ENCODE measurements at regions not wholly inside any gene's neighbourhood (a gene's known extent, or its start where the extent isn't known, plus 50 kb on each side); places are given as distances from the start of the nearest gene placed in this dataset.
"Not testable (repeated sequence)": the region's sequence is repeated elsewhere in the genome, so short reads cannot be mapped to it uniquely, and the experiment has no call there.

DNA sequence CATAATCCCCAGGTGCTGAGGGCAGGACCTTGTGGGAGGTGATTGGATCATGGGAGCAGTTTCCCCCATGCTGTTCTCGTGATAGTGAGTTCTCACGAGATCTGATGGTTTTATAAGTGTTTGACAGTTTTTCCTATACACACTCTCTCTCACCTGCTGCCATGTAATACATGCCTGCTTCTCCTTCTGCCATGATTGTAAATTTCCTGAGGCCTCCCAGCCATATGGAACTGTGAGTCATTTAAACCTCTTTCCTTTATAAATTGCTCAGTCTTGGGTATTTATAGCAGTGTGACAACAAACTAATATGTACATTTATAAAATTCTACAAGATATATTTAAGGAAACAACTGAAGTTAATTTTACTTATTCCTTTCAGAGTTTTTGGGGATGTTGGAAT lies 170.8 kb upstream of the BET1 start:
- DNase-seq (ENCODE audit: low spot score), result no peak

DNA sequence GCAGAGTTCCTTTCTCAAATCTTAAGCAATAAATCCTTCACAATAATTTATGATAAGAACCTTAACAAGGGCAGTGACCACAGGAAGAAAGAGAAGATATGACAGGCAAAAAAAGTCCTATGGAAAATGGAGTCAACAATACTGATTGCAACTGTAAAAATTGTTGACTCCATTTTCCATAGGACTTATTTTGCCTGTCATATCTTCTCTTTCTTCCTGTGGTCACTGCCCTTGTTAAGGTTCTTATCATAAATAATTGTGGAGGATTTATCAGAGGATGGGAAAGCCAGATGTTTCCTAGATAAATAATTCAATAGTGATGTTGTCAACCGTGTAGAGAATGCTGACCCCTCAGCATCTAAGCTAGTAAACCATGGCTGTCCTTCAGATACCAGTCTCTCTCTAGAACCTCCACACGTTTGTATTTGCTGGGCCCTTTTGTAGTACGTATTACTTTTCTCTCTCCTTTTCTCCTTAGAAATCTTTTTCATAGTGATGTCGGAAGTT lies 172.6 kb upstream of the BET1 start:
- DNase-seq (ENCODE audit: low spot score), result no peak

DNA sequence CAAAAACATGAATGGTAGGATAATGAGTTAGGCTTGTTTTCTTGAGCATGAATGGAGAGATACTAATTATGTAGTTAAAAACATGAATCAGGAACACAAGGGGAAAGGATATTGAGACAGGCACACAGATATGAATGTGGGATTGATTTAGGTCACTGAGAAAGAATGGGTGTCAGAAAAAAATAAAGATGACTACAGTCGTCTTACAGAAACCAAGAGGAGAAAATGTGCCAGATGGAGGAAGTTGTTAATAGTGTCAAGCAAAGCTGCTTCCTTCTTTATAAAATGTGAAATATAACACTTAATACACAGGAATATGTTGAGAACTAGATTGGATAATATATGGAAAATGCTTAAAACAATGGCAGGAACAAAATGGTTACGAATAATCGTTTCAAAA lies 173.3 kb upstream of the BET1 start:
- DNase-seq (ENCODE audit: low spot score), result no peak

DNA sequence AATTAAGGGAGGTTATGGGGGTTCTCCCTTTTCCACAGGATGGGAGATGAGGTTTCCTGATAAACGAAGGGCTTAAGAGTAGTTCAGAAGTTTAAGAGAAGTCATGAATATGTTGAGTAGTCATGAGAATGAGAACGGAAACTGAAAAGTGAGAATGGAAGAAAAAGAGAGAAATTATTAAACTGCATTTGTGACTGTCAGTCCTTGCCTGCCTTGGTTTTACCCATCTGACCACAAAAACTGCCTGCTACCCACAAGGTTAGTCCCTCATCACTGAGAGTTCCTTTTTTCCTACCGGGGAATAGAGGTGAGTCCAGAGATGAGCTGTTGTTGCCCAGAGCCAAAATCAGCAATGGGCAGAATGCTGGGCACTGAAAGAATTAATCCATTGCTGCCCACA lies 174.1 kb upstream of the BET1 start:
- DNase-seq (ENCODE audit: low spot score), result no peak

DNA sequence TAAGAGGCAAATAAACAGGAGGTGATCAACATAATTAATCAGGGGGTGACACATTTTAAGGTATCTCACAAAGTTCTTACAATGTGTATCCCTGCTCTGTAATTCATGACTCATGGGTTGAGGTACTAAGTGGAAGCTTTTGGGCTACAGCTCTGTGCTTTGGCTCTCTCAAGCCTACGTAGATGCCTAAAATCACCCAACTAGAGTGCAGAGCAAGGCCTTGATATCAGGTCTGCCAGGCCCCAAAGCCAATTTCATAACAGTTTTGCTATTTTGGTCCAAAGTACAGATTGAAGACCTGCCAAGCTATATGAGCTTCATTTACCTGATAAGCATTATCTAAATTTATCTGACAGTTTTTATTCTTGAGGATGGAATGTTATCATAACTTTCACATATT lies 175.3 kb upstream of the BET1 start:
- no peak for DNase-seq (ENCODE audit: low spot score)

DNA sequence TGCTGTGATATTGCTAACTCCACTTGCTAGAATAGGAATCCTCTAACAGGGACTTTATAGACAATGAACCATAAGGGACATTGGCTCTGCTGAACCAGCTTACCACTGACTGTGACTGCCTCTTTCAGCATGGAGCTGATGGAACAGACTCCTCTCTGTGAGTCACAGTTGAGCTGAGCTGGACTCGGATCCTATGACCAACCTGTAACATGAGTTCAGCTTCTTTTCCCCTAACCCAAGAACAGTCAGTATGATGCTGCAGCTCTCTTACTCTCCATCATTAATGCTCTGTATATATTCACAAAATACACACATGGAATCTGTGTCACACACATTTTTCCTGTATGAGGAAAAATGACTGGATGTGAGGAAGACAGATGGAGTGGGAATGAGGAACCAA lies 177.9 kb upstream of the BET1 start:
- no peak for DNase-seq (ENCODE audit: low spot score)

DNA sequence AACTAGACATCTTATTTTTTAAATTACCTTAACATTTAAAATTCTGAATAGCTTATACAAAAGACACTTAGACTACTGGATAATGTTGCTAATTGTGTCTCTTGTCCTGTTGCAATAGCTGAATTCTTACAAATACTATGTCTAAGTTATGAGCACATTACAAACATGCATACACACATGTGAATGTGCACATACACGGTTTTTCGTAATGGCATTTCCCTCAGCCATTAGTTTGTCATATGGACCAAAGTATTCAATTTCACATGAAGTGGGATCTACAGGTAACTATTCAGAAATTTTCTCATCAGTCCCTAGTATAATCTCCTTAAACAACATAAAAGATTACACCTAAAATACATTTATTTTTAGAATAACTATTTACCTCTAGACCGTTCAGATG lies 178.6 kb upstream of the BET1 start:
- no peak for DNase-seq (ENCODE audit: low spot score)

DNA sequence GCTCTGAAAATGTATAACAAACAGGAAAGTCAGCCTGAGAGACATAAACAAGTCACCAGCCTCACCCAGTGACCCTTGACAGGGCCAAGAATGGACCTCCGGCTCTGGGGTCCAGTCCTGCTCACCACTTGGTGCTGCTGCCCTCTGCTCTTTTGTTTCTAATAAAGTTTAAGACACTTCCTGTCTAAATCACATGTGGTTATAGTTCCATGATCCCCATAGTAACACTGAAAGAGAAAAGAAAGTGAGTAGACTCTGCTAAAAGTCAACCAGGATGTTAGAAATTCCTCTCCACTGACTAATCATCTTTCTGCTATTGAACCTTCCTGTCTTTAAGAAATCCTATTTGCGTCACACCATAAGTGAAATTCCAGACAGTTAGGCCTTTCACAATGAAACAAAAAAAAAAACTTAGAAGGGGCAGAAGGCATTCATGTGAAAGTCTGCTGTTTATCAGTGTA lies 179.2 kb upstream of the BET1 start:
- DNase-seq (ENCODE audit: low spot score), result no peak

DNA sequence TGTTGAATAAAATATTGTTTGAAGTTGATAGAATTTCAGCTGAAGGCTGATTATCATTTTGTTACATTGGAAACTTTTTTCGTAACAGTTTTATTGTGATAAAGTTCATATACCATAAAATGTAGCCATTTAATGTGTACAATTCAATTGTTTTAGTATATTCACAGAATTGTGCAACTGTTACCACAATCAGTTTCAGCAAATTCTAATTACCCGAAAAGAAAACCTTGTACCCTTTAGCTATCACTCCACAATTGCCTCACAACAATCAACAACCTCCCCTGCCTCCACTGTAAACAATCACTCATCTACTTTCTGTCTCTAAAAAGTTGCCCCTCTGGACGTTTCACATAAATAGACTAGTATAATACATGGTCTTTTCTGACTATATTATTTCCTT lies 179.7 kb upstream of the BET1 start:
- no peak for DNase-seq (ENCODE audit: low spot score)

DNA sequence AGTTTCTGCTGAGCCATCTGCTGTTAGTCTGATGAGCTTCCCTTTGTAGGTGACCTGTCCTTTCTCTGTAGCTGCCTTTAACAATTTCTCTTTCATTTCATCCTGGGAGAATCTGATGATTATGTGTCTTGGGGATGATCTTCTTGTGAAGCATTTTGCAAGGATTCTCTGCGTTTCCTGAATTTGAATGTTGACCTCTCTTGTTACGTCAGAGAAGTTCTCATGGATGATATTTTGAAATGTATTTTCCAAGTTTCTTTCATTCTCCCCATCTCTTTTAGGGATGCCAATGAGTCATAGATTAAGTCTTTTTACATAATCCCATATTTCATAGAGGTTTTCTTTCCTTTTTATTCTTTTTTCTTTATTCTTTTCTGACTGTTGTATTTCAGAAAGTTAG lies 184.2 kb upstream of the BET1 start:
- DNase-seq (ENCODE audit: low spot score), result no peak

DNA sequence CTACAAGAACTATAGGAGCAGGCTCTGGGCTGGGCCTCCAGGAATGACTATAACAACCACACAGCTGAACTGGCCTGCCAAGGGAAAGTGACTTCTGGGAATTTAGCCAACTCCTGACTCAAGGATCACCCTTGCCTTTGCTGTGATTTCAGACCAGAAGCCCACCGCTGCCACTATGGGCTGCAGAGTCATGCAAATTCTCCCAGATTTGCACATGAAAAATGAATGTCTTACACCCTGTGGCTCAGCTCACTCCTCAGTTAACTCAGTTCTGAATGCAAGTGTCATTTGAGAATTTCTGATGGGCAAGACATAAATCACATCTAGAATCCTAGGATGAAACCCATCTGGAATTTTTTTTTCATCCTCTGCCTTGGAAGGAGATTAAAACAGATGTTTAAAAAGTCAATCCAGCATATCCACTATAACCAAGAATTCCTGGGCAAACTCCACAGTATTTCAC lies 186.5 kb upstream of the BET1 start:
- no peak for DNase-seq (ENCODE audit: low spot score)

DNA sequence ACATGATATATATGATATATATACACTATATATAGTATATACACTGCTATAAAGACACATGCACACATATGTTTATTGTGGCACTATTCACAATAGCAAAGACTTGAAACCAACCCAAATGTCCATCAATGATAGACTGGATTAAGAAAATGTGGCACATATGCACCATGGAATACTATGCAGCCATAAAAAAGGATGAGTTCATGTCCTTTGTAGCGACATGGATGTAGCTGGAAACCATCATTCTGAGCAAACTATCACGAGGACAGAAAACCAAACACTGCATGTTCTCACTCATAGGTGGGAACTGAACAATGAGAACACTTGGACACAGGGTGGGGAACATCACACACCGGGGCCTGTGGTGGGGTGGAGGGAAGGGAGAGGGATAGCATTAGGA lies 190.3 kb upstream of the BET1 start:
- not testable (repeated sequence) for DNase-seq (ENCODE audit: low spot score)

DNA sequence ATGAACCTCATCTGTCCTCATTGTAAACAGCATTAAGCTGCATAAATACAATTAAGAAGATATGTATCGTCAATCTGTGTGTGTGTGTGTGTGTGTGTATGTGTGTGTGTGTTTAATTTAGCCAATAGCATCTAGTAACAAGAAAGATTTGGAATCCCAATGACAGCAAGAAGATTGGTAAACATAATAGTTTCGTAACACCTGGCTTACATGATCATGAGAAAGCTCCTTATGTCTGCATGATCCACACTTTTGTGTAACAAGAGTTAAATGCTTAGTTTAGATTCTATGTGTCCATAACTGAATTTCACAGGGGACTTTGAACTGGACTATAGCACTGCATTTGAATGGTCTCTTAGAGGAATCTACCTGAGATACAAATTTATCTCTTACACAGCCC lies 191.0 kb upstream of the BET1 start:
- no peak for DNase-seq (ENCODE audit: low spot score)

DNA sequence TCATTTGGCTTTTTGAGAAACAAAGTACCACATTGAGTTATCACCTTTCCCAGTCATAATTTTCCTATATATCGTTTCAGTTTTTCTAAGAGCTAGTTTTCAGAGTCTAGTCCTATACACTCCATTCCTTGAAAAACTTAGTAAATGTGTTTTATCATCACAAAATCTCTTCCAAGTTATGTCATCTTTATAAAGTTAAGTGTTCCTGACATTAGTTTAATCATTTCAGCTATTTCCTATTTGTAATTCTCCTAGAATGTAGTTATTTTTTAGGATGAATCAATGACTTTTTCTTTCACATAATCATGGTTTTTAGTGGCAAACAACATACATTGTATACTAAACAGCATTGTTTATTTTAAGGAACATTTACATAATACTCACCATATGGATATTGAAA lies 191.7 kb upstream of the BET1 start:
- DNase-seq (ENCODE audit: low spot score), result no peak

DNA sequence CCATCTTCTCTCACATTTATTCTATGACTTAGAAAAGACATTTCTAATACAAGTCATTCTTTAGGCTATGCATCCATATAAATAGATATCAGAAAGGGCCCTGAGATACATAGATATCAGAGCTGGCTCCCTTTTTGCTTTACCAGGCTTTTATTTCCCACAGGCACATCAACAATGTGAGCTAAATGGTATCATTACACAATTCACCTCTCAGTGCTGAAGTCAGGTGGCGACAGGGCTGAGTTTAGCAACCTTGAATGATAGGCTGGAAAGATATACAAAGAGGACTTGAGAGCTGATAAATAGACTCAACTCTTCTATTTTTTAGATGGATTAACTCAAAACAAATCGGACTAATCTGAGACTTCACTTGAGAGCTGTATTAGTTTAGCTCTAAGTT lies 189.2 kb upstream of the COL1A2 start:
- no peak for DNase-seq (ENCODE audit: low spot score)

DNA sequence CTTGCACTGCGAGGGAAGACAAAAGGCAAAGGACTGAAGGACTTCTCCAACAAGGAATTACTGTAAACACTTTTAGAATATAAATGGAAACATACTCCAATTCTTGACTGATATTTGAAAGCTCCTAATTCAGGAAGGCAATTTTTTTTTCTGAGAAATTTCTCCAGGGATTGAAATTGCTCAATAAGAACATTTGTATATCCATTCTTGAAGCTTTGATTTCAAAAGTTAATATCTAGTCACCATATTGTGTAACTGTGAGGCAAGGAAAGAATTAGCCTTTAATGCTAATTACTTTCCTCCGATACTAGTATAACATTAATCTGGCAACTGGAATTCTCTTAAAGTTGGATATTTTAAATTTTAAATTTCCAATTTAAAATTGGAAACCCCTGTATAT lies 188.4 kb upstream of the COL1A2 start:
- DNase-seq (ENCODE audit: low spot score), result no peak

DNA sequence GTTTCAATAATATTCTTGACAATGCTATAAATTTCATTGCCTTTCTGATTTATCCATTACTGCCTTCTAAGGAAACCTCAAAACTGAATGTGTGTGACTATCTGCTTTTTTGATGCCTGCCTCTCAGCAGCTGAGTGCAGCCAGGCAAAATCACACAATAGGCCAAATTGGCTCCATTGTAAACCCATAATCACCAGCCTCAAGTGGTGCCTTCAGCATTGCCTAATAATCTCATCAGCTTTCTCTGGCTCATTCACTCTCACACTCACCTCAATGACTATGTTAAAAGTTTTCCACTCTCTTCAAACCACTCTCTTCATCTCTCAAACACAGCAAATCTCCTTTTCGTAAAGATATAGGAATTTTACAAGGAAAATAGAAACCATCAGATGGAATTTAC lies 182.5 kb upstream of the COL1A2 start:
- no peak for DNase-seq (ENCODE audit: low spot score)

DNA sequence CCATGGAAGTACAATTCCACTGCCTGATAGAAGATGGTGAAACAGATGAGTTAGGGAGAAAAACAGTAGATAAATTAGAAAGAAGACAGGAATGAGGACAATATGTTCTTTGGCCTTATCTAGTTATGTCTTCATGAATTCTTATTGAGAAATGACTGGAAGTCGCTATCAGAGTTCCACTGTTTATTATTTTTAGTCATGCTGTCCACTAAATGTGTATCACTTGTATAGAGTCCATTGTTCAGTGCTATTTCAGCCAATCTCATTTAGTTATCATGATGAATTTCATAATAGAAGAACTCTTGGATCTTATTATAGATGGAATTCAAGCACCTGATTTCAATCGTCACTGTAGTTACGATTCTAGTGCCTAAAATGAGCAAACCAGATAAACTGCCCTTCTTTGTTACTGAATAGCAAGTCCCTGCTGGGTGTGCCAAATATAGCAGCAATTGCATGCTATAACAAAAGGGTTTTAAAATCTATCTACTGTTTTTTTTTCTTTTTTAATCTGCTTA lies 177.7 kb upstream of the COL1A2 start:
- no peak for DNase-seq (ENCODE audit: low spot score)

DNA sequence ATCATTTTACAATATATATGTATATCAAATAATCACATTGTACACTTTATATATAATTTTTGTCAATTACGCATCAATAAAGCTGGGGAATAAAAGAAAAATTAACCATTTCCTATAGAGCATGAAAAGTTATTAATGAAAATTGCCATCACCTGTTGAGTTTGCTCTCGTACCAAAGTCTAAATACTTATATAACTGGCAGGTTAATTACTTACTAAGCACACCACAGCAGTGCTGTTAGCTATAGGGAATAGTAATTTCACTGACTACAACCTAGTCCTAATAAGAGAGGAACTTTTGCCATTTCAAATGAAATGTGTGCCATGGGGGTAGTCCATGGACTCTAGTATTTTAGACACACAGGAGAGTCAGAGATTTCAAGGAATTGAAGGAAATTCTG lies 176.9 kb upstream of the COL1A2 start:
- DNase-seq (ENCODE audit: low spot score), result no peak

DNA sequence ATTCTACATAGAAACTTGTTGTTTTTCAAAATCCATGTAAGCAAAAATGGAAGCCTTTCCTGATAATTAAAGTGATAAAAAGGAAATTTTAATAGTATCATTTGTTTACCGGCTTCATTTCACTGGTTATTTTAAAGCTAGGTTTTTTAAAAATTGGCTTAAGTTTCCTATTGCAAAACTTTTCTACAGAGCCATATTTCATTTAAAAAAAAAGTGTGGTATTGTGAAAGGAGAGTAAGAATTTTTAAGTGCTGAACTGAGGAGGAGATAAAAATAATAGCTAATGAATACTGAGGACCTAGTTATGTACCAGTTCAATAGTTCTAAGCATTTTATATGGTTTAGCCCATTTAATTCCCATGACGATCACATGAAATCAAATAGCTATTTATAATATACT lies 172.2 kb upstream of the COL1A2 start:
- no peak for DNase-seq (ENCODE audit: low spot score)

DNA sequence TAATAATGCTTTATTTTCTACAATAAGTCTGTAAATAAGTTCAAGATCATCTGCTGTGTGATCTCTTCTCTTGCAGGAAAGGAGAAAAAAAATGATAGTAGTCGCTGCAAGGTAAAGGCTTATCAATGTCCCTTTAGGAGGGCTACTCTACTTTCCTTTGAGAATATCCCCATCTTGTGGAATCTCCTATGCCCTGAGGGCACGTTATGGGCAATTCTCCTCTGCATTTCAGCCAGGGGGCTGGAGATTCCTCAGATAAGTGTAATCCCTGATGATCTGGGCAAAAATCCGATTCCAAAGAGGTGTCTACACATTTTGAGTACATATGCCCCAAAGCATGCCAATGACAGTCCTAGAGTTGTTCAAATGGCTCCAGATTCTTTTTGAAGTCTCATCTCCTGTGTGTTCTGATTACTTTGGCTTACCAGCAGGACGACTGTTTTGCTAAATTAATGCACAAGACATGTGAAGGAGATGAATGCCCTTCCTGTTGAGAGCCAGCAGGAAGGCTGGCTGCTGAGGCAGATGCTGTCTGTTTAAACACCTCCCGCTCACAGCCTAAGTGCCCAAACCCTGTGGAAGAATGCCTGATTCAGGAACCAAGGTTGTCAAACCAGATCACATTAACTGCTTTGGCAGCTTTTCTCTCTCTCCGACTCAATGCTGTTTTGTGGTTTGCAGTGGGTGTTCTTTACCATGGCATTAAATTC lies 171.2 kb upstream of the COL1A2 start:
- DNase-seq (ENCODE audit: low spot score), result no peak

DNA sequence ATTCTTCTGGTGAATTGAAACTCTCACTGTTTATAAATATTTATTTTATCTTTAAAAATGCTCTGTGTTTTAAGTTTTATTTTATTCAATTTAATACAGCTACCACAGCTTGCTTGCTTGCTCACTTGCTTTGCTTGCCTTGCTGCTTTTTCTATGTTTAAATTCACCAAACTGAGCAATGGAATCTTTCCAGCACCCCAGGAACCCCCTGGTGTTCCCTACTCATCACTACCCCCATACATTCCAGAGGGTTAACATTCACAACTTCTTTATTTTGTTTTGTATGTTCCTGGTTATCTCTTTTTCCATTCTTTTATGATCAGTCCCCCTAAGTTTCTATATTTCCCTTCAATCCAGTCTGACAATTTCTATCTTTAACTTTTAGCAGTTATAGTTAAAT lies 166.5 kb upstream of the COL1A2 start:
- no peak for DNase-seq (ENCODE audit: low spot score)

DNA sequence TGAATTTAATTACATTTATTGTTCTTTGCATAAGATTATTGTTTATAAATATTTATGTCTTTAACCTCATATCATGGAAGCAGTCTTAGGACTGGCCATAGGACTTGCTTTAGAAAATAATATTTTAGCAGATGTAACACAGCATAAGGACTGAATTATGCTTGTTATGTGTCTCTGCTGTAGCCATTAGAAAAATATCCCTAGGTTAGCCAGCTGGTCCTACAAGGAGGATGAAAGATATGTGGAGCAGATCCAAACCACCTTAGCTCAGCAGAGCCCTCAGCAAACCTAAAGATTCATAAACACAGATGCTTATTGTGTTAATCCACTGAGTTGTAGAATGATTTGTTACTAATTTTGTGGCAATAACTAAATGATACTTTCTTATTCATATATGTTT lies 166.0 kb upstream of the COL1A2 start:
- no peak for DNase-seq (ENCODE audit: low spot score)

DNA sequence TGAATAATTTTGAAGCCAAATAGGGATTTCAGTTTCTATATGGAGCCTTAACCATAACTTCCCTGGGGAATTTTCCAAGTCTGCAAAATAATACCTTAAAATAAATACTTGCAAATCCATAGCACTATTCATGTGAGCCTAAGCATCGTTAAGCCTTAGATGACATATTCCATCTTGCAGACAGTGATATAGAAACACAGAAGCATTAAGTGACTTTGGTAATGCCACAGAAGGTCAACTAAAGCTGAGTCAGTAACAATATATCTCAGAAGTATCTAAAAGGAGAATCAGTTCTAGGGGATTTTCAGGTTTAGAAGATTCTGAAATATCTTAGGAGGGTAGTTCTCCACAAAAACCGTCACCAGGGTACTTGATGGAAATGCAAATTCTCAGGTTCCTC lies 163.4 kb upstream of the COL1A2 start:
- DNase-seq (ENCODE audit: low spot score), result no peak

Data from Ammon's horn (tissue), 1 donor.